ENCODE measurements at regions not wholly inside any gene's neighbourhood (a gene's known extent, or its start where the extent isn't known, plus 50 kb on each side); places are given as distances from the start of the nearest gene placed in this dataset.

DNA sequence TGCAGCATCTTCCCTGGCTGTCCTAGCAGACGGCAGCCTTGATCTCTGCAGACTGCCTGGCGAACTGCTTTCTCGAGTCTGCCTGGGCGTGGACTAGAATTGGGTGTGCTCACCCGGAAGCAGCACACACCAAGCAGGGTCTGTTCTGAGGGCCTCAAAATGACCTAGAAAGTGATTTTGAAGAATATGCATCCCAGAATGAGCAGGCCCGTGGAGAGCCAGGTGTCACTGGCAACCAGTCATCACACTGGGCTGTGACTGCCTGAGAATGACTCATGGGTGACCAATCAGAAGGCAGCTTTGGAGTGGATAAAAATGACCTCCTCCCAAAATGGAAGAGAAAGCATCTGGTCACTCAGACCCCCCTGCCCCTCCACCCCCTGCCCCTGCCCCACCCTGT is 114.9 kb upstream of the NECTIN1 start:
- Histone ChIP-seq H3K4me3 (ENCODE audit: insufficient read depth, low read depth, low read length) (no peak overlapping the region), H3K27me3 (ENCODE audit: control insufficient read depth, insufficient read depth, low read length) (no peaks in the 10 kb centered on the region; the same call in 1 of the 2 replicates), H3K36me3 (replicated peaks; ENCODE audit: control insufficient read depth, insufficient read depth, low read length) (no peaks in the 10 kb centered on the region)
- DNase-seq: no peak

DNA sequence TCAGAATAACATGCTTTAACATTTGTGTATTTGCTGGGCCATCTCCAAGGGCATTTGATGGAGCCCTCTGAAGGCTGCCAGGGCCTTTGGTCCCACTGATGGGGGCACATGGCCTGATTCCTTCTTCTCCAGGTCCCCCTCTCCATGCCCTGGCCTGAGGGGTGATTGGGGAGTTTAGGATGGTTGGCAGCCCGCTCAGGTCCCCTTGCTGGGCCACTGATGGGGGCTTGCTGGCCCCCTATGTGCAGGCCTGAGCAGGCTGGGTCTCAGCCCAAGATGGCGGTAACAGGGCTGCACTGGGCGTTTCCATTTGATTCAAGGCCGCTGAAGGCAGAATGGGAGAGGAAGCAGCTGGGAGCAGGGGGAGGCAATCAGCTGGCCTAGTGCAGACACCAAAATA is 113.7 kb upstream of the NECTIN1 start:
- Histone ChIP-seq H3K27me3 (ENCODE audit: control insufficient read depth, insufficient read depth, low read length) (no peaks in the 10 kb centered on the region; the same call in 1 of the 2 replicates), H3K4me3 (ENCODE audit: insufficient read depth, low read depth, low read length) (no peak overlapping the region), H3K36me3 (replicated peaks; ENCODE audit: control insufficient read depth, insufficient read depth, low read length) (no peaks in the 10 kb centered on the region)
- no peak for DNase-seq

DNA sequence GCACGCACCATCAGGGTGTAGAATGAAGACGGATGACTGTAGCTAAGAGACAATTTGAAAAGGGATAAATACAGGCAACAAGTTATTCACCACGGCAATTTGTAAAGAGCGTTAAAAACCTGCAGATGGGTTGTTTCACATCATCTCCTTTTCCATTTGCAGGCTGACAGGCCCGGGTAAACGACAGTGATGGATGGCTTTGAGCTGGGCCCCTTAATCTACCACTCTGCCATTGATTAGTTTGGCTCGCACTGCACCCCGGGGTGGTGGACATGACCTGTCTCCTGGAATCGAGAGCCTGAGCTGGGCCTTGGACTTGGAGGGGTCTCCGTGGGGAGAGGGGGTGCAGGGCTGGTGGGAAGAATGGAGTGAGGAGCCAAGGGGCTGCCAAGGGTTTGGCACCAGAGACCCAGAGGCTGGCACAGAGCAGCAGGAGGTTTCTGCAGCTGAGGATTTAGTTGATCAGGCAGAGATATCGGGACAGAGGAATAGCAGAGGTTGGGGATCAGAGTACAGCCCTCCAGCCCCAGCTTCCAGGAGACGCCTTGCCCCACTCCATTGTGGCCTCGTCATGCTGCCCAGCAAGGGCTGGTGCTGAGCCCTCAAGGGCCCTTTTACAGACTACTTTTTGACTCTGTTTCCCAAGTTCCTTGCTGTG is 110.6 kb upstream of the NECTIN1 start:
- no peaks in the 10 kb centered on the region for H3K36me3 ChIP-seq (replicated peaks; ENCODE audit: control insufficient read depth, insufficient read depth, low read length)
- peak; percentile 64 for DNase-seq
- H3K4me3 ChIP-seq (ENCODE audit: insufficient read depth, low read depth, low read length): no peak overlapping the region
- no peaks in the 10 kb centered on the region; the same call in 1 of the 2 replicates for H3K27me3 ChIP-seq (ENCODE audit: control insufficient read depth, insufficient read depth, low read length)

DNA sequence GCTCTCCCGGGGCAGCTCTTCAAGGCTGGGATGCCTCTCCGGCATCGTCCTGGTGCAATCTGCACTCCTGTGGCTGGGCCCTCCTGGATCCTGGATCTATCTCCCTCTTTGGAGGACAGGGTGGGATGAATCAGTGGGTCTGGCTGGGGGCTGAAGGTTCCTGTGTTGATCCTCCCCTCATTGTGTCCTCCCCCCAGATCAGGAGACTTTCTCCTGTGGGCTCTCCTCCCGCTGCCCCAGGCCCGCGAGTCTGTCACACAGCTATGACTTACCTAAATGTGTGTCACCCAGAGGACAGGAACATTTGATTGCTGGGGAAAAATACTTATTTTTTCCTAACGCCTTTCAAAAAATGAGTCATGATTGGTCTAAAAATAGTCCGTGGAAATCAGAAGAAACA is 106.8 kb upstream of the NECTIN1 start:
- Histone ChIP-seq H3K27me3 (ENCODE audit: control insufficient read depth, insufficient read depth, low read length) (no peaks in the 10 kb centered on the region), H3K4me3 (ENCODE audit: insufficient read depth, low read depth, low read length) (no peak overlapping the region), H3K36me3 (replicated peaks; ENCODE audit: control insufficient read depth, insufficient read depth, low read length) (no peaks in the 10 kb centered on the region)
- no peak for DNase-seq

DNA sequence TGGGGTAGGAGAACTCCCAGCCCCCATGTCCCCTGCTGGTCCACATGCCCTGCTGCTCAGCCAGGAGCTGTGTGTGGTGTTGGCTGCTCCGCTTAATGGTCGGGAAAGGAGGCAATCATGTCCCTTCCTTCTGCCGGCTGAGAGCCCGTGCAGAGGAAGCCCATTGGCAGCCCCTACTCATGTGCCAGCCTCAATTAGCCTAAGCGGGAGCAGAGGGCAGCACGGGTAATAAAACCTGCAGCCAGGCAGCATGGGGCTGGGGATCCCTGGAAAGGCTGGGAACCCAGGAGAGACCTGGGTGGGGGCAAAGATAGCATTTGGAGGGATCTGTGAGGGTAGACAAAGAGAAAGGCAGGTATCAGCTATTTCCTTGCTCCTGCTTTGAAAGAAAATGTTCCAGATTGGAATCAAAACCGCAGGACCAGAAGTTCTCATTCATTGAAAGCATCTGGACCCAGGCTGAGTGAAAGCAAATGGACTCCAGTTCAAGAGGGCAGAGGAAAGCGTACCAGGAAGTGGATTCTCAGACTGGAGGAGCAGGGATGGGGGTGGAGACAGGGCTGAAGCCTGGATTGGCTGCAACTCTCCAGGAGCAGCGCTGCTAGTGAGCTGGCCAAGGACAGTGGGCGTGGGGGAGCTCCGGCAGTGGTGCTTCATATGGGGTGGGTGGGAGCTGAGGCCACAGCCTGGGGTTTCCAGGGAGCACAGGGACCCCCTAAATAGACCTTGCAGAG is 103.4 kb upstream of the NECTIN1 start:
- no peaks in the 10 kb centered on the region for H3K36me3 ChIP-seq (replicated peaks; ENCODE audit: control insufficient read depth, insufficient read depth, low read length)
- H3K4me3 ChIP-seq (ENCODE audit: insufficient read depth, low read depth, low read length): no peak overlapping the region
- H3K27me3 ChIP-seq (ENCODE audit: control insufficient read depth, insufficient read depth, low read length): no peaks in the 10 kb centered on the region
- peak; percentile 70 for DNase-seq

DNA sequence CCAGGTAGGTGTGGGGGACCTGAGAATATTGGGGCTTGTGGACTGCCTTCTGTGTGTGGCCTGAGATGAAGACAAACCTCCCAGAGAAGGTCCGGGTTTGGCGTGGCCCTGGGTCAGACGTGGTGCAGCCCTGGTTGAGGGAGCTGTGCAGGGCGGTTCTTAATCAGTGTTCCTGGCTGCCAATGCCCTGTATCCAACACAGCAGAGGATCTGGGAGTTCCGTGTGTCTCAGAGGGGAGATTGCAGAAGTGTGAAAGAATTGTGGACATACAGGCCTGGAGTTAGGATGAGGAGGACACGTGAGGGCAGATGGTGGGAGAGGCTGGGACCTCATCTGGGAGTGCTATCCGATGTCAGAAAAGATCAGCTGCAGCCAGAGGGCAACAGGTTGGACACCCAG is 102.0 kb upstream of the NECTIN1 start:
- Histone ChIP-seq H3K27me3 (ENCODE audit: control insufficient read depth, insufficient read depth, low read length) (no peaks in the 10 kb centered on the region), H3K36me3 (replicated peaks; ENCODE audit: control insufficient read depth, insufficient read depth, low read length) (no peaks in the 10 kb centered on the region)

DNA sequence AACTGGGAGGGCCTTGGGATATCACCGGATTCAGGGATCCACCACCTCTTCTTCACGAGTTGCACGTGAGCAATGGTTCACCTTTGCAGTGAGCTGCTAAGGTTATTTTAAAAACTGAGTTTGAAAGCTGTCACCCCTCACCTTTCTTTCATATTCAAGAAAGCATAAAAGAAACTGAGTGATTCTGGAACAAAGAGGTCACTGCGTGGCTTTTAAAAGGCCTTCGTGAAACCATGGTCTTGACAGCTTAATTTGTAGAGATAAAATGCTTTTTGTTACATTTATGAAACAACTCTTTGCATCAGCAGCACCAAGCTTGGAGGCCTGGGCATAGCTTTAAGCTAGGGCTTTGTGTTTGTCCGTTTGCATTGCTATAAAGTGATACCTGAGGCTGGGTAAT is 101.4 kb upstream of the NECTIN1 start:
- Histone ChIP-seq H3K36me3 (replicated peaks; ENCODE audit: control insufficient read depth, insufficient read depth, low read length) (no peaks in the 10 kb centered on the region), H3K27me3 (ENCODE audit: control insufficient read depth, insufficient read depth, low read length) (no peaks in the 10 kb centered on the region), H3K4me3 (ENCODE audit: insufficient read depth, low read depth, low read length) (no peak overlapping the region)
- no peak for DNase-seq

More for the DNA sequence above, 102.0 kb upstream of the NECTIN1 start:
- no peak for DNase-seq
- H3K4me3 ChIP-seq (ENCODE audit: insufficient read depth, low read depth, low read length): no peak overlapping the region

DNA sequence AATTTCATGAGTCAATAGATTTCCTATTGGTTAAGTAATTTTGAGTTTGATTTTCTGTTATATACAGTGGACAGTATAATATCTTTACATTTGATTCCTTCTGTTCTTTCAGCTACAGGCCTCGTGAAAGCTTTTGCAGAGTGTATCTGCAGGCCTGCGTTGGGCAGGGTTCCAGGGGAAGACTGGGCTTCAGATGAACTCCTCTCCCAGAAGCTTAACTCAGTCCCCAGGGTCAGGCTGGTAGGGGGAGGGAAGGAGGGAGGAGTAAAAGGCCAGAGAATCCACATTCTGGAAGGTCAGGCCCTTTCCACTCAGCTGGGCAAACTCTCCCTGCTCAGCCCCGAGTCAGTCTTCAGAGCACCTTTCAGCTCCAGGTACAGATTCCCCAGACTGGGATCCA is 100.4 kb upstream of the NECTIN1 start:
- H3K27me3 ChIP-seq (ENCODE audit: control insufficient read depth, insufficient read depth, low read length): no peaks in the 10 kb centered on the region
- H3K36me3 ChIP-seq (replicated peaks; ENCODE audit: control insufficient read depth, insufficient read depth, low read length): no peaks in the 10 kb centered on the region
- no peak overlapping the region for H3K4me3 ChIP-seq (ENCODE audit: insufficient read depth, low read depth, low read length)
- no peak for DNase-seq

DNA sequence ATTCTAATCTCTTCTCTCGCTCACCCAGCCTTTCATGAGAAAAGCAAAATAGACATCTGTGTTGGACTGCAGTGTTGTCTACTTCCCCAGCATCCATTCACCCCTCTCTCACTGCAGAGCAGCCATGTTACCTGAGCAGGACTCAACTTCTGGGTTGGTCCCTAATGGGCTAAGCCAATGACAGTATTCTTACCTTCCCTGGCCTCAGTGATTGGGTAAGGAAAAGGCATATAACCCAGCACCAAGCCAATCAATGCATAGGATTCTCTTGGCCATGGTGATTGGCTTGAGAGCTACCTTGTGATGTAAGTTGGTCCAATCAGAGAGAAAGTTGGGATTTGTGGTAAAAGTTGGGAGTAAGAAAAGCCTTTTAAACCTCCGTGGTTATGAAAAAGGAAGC is 99.8 kb upstream of the NECTIN1 start:
- Histone ChIP-seq H3K36me3 (replicated peaks; ENCODE audit: control insufficient read depth, insufficient read depth, low read length) (no peaks in the 10 kb centered on the region), H3K27me3 (ENCODE audit: control insufficient read depth, insufficient read depth, low read length) (no peaks in the 10 kb centered on the region), H3K4me3 (ENCODE audit: insufficient read depth, low read depth, low read length) (no peak overlapping the region)
- no peak for DNase-seq

DNA sequence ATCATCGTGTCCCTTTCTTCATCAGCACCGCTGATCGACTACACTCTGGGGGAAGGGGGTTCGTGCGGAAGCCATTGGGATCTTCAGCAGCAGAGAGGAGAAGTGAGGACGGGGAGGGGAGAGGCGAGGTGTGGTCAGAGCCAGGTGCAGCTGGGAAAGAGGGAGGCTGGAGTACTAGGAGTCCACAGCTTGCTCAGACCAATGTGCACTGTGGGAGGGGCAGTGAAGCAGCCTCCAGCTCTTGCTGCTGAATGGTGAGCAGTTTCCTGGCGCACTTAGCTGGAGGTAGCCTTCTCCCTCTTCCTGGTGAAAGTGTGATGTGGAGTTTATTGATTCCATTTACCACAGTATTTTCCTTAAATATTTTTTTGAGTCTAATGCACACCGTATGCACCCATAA is 99.0 kb upstream of the NECTIN1 start:
- no peak for DNase-seq
- Histone ChIP-seq H3K4me3 (ENCODE audit: insufficient read depth, low read depth, low read length) (no peak overlapping the region), H3K27me3 (ENCODE audit: control insufficient read depth, insufficient read depth, low read length) (no peaks in the 10 kb centered on the region), H3K36me3 (replicated peaks; ENCODE audit: control insufficient read depth, insufficient read depth, low read length) (no peaks in the 10 kb centered on the region)

DNA sequence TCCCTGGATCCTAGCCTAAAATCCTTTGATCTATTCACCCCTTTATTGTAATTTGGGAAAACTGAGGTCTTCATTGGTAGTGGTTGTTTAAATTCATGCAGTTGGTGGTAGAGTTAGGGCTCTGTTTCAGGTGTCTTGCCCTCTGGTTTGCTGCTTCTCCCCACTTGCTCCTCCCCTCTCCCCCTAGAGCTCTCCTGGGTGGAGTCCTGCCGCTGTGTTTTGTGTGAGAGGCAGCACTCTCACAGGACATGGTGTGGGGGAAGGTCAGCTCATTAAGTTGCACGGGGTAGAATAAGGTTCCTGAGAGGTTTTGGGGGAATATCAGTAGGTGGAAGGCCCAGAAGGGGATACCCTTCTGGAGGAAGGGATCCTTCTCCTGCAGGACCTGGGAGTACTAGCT is 98.1 kb upstream of the NECTIN1 start:
- H3K4me3 ChIP-seq (ENCODE audit: insufficient read depth, low read depth, low read length): no peak overlapping the region

DNA sequence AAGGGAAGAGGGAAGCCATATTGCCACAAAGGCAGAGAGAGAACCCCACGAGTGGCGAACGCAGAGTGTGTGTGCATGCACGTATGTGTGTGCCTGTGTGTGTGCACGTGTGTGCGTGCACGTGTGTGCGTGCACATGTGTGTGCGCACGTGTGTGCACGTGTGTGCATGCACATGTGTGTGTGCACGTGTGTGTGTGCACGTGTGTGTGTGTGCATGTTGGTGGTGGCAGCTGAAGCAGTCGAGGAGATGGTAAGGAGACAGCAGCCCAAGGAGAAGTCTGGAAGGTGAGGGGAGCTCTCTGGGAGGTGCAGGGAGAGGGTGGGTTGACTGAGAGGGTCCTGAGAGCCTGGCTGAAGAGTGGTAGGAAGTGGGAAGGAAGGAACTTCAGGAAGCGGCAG is 94.1 kb upstream of the NECTIN1 start:
- DNase-seq: no peak
- no peak overlapping the region for H3K4me3 ChIP-seq (ENCODE audit: insufficient read depth, low read depth, low read length)
- H3K36me3 ChIP-seq (replicated peaks; ENCODE audit: control insufficient read depth, insufficient read depth, low read length): no peaks in the 10 kb centered on the region
- H3K27me3 ChIP-seq (ENCODE audit: control insufficient read depth, insufficient read depth, low read length): no peaks in the 10 kb centered on the region

More for the DNA sequence above, 98.1 kb upstream of the NECTIN1 start:
- H3K36me3 ChIP-seq (replicated peaks; ENCODE audit: control insufficient read depth, insufficient read depth, low read length): no peaks in the 10 kb centered on the region
- H3K27me3 ChIP-seq (ENCODE audit: control insufficient read depth, insufficient read depth, low read length): no peaks in the 10 kb centered on the region
- no peak for DNase-seq

DNA sequence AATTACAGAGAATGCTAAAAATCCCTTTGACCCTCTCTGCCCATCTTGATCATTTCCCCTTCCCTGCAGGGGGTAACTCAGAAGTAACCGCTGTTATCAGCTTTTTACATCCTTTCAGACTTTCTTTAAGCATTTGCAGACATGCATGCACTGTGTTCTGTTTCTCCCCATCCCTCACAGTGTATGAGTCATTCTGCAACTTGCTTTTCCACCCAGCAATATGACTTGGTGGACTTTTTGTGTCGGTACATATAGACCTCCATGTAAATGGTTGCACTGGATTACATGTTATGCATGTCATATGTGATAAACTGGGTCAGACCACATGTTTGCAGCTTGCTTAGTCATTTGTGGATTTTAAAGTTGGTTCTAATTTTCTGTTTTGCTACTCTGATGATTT is 87.7 kb upstream of the NECTIN1 start:
- Histone ChIP-seq H3K27me3 (ENCODE audit: control insufficient read depth, insufficient read depth, low read length) (no peaks in the 10 kb centered on the region), H3K36me3 (replicated peaks; ENCODE audit: control insufficient read depth, insufficient read depth, low read length) (no peaks in the 10 kb centered on the region), H3K4me3 (ENCODE audit: insufficient read depth, low read depth, low read length) (no peak overlapping the region)
- no peak for DNase-seq

DNA sequence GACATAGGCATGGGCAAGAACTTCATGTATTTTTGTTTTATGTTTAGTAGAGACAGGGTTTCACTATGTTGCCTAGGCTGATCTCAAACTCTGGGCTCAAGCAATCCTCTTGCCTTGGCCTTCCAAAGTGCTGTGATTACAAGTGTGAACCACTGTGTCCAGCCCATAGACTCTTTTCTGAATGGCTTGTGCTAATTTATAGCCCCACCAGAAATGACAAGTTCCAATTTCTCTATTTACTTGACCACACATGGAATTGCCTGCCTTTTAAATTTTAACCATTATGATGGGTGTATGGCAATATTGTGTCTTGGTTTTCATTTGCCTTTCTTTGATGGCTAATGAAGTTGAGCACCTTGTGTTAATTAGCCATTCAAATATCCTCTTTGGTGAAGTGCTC is 85.8 kb upstream of the NECTIN1 start:
- Histone ChIP-seq H3K4me3 (ENCODE audit: insufficient read depth, low read depth, low read length) (no peak overlapping the region), H3K27me3 (ENCODE audit: control insufficient read depth, insufficient read depth, low read length) (no peaks in the 10 kb centered on the region), H3K36me3 (replicated peaks; ENCODE audit: control insufficient read depth, insufficient read depth, low read length) (no peaks in the 10 kb centered on the region)
- no peak for DNase-seq

DNA sequence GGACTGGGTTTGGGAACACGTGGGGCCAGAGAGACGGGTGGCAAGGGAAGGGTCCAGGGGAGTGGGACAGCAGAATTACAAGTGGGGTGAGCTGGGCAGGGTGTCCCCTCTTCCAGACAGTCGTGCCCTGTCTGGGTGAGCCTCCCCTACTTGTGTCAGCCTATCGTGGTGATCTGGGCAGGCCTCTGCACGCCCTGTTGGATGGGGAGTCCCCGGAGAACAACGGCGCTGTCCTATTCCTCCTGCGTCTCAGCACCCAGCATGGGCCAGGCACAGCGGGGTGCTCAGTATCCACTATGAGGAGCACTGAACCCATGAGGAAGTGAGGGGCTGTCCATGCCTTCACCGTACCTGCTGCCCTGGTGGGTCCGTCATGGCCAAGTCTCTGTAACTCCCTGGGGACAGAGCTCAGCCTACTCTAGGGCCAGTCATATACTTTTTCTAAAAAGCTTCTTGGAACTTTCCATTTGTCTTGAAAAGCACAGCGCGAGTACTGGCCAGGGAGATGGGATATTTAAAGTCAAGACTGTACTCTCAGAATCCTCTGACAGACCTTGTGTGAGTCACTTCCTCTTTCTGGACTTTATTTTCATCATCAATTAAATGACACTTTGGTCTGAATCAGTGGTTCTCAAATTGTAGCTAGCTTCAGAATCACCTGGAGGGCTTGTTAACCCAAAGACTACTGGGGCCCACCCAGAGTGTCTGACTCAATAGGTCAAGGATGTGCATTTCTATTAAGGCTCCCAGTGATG is 81.7 kb upstream of the NECTIN1 start:
- H3K27me3 ChIP-seq (ENCODE audit: control insufficient read depth, insufficient read depth, low read length): no peaks in the 10 kb centered on the region; the same call in 1 of the 2 replicates
- no peaks in the 10 kb centered on the region for H3K36me3 ChIP-seq (replicated peaks; ENCODE audit: control insufficient read depth, insufficient read depth, low read length)
- DNase-seq: no peak
- H3K4me3 ChIP-seq (ENCODE audit: insufficient read depth, low read depth, low read length): no peak overlapping the region
